ENCODE measurements at regions not wholly inside any gene's neighbourhood (a gene's known extent, or its start where the extent isn't known, plus 50 kb on each side); places are given as distances from the start of the nearest gene placed in this dataset.

DNA sequence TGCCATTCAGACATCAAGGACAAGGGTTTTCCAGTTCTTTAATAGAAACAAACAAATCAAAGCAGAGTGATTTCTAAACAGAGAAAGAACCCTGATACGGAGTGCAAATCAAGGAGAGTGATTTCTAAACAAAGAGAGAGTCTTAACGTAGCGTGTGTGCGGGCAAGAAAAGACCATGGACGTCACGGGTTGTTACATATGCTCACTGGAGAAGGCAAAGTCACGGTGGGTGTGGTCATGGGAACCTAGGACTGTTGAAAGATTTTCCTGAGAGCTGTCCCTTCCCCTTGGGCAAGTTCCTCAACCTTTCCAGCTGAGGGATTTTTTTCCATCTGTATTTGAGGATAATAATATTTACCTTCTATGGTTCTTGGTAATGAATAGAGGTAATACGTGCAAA lies 95.0 kb upstream of the SLC34A2 start (continued):
- TF ChIP-seq, protein P1, sequence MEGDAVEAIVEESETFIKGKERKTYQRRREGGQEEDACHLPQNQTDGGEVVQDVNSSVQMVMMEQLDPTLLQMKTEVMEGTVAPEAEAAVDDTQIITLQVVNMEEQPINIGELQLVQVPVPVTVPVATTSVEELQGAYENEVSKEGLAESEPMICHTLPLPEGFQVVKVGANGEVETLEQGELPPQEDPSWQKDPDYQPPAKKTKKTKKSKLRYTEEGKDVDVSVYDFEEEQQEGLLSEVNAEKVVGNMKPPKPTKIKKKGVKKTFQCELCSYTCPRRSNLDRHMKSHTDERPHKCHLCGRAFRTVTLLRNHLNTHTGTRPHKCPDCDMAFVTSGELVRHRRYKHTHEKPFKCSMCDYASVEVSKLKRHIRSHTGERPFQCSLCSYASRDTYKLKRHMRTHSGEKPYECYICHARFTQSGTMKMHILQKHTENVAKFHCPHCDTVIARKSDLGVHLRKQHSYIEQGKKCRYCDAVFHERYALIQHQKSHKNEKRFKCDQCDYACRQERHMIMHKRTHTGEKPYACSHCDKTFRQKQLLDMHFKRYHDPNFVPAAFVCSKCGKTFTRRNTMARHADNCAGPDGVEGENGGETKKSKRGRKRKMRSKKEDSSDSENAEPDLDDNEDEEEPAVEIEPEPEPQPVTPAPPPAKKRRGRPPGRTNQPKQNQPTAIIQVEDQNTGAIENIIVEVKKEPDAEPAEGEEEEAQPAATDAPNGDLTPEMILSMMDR (conservative IDR thresholded peaks at IDR 0.05; ENCODE audit: low read depth in 2 of 2) = no peak
- TF ChIP-seq, protein P2, sequence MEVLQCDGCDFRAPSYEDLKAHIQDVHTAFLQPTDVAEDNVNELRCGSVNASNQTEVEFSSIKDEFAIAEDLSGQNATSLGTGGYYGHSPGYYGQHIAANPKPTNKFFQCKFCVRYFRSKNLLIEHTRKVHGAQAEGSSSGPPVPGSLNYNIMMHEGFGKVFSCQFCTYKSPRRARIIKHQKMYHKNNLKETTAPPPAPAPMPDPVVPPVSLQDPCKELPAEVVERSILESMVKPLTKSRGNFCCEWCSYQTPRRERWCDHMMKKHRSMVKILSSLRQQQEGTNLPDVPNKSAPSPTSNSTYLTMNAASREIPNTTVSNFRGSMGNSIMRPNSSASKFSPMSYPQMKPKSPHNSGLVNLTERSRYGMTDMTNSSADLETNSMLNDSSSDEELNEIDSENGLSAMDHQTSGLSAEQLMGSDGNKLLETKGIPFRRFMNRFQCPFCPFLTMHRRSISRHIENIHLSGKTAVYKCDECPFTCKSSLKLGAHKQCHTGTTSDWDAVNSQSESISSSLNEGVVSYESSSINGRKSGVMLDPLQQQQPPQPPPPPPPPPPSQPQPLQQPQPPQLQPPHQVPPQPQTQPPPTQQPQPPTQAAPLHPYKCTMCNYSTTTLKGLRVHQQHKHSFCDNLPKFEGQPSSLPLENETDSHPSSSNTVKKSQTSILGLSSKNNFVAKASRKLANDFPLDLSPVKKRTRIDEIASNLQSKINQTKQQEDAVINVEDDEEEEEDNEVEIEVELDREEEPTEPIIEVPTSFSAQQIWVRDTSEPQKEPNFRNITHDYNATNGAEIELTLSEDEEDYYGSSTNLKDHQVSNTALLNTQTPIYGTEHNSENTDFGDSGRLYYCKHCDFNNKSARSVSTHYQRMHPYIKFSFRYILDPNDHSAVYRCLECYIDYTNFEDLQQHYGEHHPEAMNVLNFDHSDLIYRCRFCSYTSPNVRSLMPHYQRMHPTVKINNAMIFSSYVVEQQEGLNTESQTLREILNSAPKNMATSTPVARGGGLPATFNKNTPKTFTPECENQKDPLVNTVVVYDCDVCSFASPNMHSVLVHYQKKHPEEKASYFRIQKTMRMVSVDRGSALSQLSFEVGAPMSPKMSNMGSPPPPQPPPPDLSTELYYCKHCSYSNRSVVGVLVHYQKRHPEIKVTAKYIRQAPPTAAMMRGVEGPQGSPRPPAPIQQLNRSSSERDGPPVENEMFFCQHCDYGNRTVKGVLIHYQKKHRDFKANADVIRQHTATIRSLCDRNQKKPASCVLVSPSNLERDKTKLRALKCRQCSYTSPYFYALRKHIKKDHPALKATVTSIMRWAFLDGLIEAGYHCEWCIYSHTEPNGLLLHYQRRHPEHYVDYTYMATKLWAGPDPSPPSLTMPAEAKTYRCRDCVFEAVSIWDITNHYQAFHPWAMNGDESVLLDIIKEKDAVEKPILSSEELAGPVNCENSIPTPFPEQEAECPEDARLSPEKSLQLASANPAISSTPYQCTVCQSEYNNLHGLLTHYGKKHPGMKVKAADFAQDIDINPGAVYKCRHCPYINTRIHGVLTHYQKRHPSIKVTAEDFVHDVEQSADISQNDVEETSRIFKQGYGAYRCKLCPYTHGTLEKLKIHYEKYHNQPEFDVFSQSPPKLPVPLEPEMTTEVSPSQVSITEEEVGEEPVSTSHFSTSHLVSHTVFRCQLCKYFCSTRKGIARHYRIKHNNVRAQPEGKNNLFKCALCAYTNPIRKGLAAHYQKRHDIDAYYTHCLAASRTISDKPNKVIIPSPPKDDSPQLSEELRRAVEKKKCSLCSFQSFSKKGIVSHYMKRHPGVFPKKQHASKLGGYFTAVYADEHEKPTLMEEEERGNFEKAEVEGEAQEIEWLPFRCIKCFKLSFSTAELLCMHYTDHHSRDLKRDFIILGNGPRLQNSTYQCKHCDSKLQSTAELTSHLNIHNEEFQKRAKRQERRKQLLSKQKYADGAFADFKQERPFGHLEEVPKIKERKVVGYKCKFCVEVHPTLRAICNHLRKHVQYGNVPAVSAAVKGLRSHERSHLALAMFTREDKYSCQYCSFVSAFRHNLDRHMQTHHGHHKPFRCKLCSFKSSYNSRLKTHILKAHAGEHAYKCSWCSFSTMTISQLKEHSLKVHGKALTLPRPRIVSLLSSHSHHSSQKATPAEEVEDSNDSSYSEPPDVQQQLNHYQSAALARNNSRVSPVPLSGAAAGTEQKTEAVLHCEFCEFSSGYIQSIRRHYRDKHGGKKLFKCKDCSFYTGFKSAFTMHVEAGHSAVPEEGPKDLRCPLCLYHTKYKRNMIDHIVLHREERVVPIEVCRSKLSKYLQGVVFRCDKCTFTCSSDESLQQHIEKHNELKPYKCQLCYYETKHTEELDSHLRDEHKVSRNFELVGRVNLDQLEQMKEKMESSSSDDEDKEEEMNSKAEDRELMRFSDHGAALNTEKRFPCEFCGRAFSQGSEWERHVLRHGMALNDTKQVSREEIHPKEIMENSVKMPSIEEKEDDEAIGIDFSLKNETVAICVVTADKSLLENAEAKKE (CRISPR knock-in tag; IDR thresholded peaks at IDR 0.05) = no peak
- no peak for TF ChIP-seq ZNF331 (CRISPR knock-in tag; IDR thresholded peaks at IDR 0.05; ENCODE audit: low read depth)
- no peak for TF ChIP-seq JUNB (IDR thresholded peaks at IDR 0.05; ENCODE audit: unreplicated experiment)

DNA sequence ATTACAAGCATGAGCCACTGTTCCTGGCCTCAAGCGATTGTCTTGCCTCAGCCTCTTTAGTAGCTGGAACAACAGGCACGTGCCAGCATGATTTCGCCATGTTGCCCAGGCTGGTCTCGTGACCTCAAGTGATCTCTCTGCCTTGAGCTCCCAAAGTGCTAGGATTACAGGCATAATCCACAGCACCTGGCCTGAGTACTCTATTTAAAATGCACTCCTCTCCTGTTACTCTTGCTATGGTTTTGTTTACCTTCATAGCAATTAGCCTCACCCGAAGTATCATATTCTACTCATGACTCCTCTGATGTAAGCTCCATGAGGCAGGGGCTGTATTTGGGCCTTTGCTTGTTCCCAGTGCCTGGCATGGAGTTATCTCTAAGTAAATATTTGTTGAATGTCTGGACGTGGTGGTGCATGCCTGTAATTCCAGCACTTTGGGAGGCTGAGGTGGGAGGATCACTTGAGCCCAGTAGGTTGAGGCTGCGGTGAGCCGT lies 92.5 kb upstream of the SLC34A2 start:
- TF ChIP-seq STAT1 (IDR thresholded peaks at IDR 0.05; ENCODE audit: unreplicated experiment) (no peak), EZH2 (IDR thresholded peaks at IDR 0.05; ENCODE audit: low read depth, unreplicated experiment) (no peak)
- TF ChIP-seq, protein P3, sequence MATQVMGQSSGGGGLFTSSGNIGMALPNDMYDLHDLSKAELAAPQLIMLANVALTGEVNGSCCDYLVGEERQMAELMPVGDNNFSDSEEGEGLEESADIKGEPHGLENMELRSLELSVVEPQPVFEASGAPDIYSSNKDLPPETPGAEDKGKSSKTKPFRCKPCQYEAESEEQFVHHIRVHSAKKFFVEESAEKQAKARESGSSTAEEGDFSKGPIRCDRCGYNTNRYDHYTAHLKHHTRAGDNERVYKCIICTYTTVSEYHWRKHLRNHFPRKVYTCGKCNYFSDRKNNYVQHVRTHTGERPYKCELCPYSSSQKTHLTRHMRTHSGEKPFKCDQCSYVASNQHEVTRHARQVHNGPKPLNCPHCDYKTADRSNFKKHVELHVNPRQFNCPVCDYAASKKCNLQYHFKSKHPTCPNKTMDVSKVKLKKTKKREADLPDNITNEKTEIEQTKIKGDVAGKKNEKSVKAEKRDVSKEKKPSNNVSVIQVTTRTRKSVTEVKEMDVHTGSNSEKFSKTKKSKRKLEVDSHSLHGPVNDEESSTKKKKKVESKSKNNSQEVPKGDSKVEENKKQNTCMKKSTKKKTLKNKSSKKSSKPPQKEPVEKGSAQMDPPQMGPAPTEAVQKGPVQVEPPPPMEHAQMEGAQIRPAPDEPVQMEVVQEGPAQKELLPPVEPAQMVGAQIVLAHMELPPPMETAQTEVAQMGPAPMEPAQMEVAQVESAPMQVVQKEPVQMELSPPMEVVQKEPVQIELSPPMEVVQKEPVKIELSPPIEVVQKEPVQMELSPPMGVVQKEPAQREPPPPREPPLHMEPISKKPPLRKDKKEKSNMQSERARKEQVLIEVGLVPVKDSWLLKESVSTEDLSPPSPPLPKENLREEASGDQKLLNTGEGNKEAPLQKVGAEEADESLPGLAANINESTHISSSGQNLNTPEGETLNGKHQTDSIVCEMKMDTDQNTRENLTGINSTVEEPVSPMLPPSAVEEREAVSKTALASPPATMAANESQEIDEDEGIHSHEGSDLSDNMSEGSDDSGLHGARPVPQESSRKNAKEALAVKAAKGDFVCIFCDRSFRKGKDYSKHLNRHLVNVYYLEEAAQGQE (IDR thresholded peaks at IDR 0.05; ENCODE audit: unreplicated experiment) = no peak
- no peak overlapping the region for H3K27ac Mint-ChIP-seq
- Histone ChIP-seq H3K79me2 (replicated peaks; ENCODE audit: insufficient read depth) (no peaks in the 10 kb centered on the region), H3K4me3 (no peak overlapping the region), H3K4me1 (ENCODE audit: insufficient read depth) (peaks cover 8% of the 10 kb centered on the region), H3K27me3 (ENCODE audit: insufficient read depth) (no peaks in the 10 kb centered on the region), H4K20me1 (replicated peaks; ENCODE audit: insufficient read depth) (no peaks in the 10 kb centered on the region), H3K27ac (ENCODE audit: low read depth) (no peak overlapping the region), H3K36me3 (ENCODE audit: insufficient read depth) (no peaks in the 10 kb centered on the region), H3K9me2 (ENCODE audit: insufficient read depth) (no peaks in the 10 kb centered on the region; the same call in 1 of the 2 replicates), H3F3A (replicated peaks; ENCODE audit: low read depth) (no peaks in the 10 kb centered on the region), H2AFZ (no peak overlapping the region), H3K4me2 (no peak overlapping the region)
- no peak overlapping the region for H3K4me3 Mint-ChIP-seq
- ATAC-seq (no peak), DNase-seq (ENCODE audit: low spot score) (no peak)
- H3K36me3 Mint-ChIP-seq (ENCODE audit: low read depth) = no peaks in the 10 kb centered on the region
- H3K27me3 Mint-ChIP-seq (ENCODE audit: insufficient read depth, low read depth, poor library complexity) = peaks cover 7% of the 10 kb centered on the region
- H3K9me3 Mint-ChIP-seq = no peaks in the 10 kb centered on the region
- H3K4me1 Mint-ChIP-seq = peaks cover 14% of the 10 kb centered on the region
